Gastrocnemius medialis (tissue), 4 donors: ENCODE measurements at regions not wholly inside any gene's neighbourhood (a gene's known extent, or its start where the extent isn't known, plus 50 kb on each side); places are given as distances from the start of the nearest gene placed in this dataset.

Experiments
- ATAC-seq, 2 donors: fragments of 150-250 bp; one replicate each; pipeline ENCODE4 v1.9.1; 2016
- DNase-seq, 2 donors: peaks; one replicate each; pipeline ENCODE4 v3.0.0-alpha.2; 2019
- H3K27ac ChIP-seq, 4 donors: fragments of 200-600 bp; sonication (generic); 1 replicate in 1 of 4; 2 replicates in 3 of 4; pipeline ENCODE4 v1.5.1; 2016 to 2018; ENCODE audit warnings: mild to moderate bottlenecking in 2 of 4, moderate library complexity in 1 of 4
- H3K27me3 ChIP-seq, 3 donors: fragments of 200-600 bp; sonication (generic) in 2 of 3; 1 replicate in 1 of 3; 2 replicates in 2 of 3; pipeline versions ENCODE4 v1.5.1 to v1.6.0; 2016 to 2019; ENCODE audit warnings: mild to moderate bottlenecking in 1 of 3, moderate library complexity in 1 of 3
- H3K36me3 ChIP-seq, 2 donors: fragments of 200-600 bp; sonication (generic) in 1 of 2; one replicate each; pipeline ENCODE4 v1.5.1; 2017 to 2018
- H3K4me1 ChIP-seq, 2 donors: fragments of 200-600 bp; sonication (generic) in 1 of 2; one replicate each; pipeline ENCODE4 v1.5.1; 2016 to 2017; ENCODE audit warnings: mild to moderate bottlenecking in 2 of 2
- H3K4me3 ChIP-seq, 4 donors: fragments of 200-600 bp; sonication (generic) in 3 of 4; 1 replicate in 1 of 4; 2 replicates in 3 of 4; pipeline ENCODE4 v1.5.1; 2016 to 2019; ENCODE audit warnings: mild to moderate bottlenecking in 2 of 4
- H3K9me3 ChIP-seq, 3 donors: fragments of 200-600 bp; sonication (generic) in 2 of 3; 1 replicate in 1 of 3; 2 replicates in 2 of 3; pipeline ENCODE4 v1.5.1; 2016 to 2019
- CTCF ChIP-seq, 5 experiments: fragments of 450-650 bp in 3 of 5; fragments of 200-600 bp in 2 of 5; sonication (generic) in 2 of 5; IDR thresholded peaks in 4 of 5; conservative IDR thresholded peaks in 1 of 5; 1 replicate in 4 of 5; 2 replicates in 1 of 5; pipeline ENCODE4 v1.5.1; 2016 to 2019; ENCODE audit warnings: antibody characterized with exemption in 5 of 5, mild to moderate bottlenecking in 3 of 5, moderate library complexity in 3 of 5
- POLR2A ChIP-seq, 2 donors: fragments of 450-650 bp; IDR thresholded peaks; one replicate each; pipeline ENCODE4 v1.6.1; 2017; ENCODE audit warnings: antibody characterized with exemption in 2 of 2, mild to moderate bottlenecking in 2 of 2, moderate library complexity in 2 of 2
- in situ Hi-C, 4 donors: fragments of 200-750 bp; cut with MboI; loops; one replicate each; pipeline versions ENCODE4 v1.15.0 to v1.8.0; 2017; ENCODE audit warnings: low sequenced_read_pairs in 4 of 4
- intact Hi-C: fragments of 100-400 bp; cut with DNase I; formaldehyde crosslinking; loops from one replicate; pipeline ENCODE4 v1.15.1; 2023; ENCODE audit warnings: low total_unique reads

DNA sequence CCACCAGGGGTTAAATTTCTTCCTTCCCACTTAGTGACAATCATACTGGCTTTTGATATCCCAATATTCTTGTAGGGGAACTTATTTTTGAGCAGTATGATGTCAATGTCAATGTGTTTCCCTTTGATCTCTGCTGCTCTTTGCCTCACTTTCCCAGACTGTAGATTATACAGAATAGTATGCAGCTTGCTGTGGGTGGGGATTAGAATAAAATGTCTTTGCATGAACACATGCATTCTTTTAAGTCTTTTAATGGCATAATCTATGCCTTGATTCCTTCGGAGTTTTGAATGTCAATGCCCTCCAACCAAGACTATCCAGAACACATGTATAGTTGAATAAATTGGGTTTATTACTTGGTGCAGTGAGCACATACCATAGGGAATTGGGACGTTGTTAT lies 125.5 kb downstream of the IL20RB start:
- Histone ChIP-seq H3K4me1 (no peaks in the 10 kb centered on the region), H3K36me3 (no peaks in the 10 kb centered on the region), H3K27me3 (peaks cover 0 to 2% (median 0%) of the 10 kb centered on the region in 3 donors), H3K27ac (no peak overlapping the region), H3K9me3 (no peaks in the 10 kb centered on the region), H3K4me3 (no peak overlapping the region)
- in situ Hi-C loops, result no loop called here
- intact Hi-C loops, result no loop called here
- no peak for TF ChIP-seq CTCF (IDR thresholded peaks at IDR 0.05 in 4 of 5, conservative IDR thresholded peaks at IDR 0.05 in 1 of 5)
- TF ChIP-seq POLR2A (IDR thresholded peaks at IDR 0.05), result no peak
- no peak for DNase-seq
- ATAC-seq, result no peak

GRCh38 chr3:137084586-137084985 lies 126.8 kb downstream of the IL20RB start:
- Histone ChIP-seq H3K36me3 (no peaks in the 10 kb centered on the region), H3K4me1 (no peaks in the 10 kb centered on the region), H3K4me3 (no peak overlapping the region), H3K27me3 (peaks cover 0 to 2% (median 0%) of the 10 kb centered on the region in 3 donors), H3K27ac (no peak overlapping the region), H3K9me3 (no peaks in the 10 kb centered on the region)
- ATAC-seq (no peak), DNase-seq (no peak)
- intact Hi-C loops, result no loop called here
- in situ Hi-C loops, result no loop called here
- TF ChIP-seq POLR2A (IDR thresholded peaks at IDR 0.05), result no peak
- no peak for TF ChIP-seq CTCF (IDR thresholded peaks at IDR 0.05 in 4 of 5, conservative IDR thresholded peaks at IDR 0.05 in 1 of 5)

DNA sequence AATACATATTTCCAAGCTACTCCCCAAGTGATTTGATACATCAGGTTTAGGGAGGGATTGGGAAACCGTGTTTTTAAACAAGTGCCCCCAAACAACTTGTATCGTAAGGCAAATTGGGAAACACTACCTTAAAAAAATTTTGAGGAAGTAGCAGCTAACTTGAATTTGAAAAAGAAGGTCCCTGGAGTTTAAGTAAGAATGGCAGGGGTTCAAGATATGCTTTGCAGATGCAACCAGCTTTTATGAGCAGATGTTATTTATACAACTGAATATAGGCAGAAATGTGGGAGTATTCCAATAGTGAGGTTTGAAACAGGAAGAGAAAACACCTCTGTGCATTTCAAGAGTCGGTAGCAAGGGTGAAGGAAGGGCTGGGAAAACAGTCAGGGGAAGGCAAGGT lies 139.6 kb downstream of the IL20RB start:
- in situ Hi-C loops (no loop called here), intact Hi-C loops (no loop called here)
- Histone ChIP-seq H3K27ac (no peak overlapping the region), H3K9me3 (no peaks in the 10 kb centered on the region), H3K27me3 (no peaks in the 10 kb centered on the region), H3K4me3 (no peak overlapping the region), H3K4me1 (no peaks in the 10 kb centered on the region), H3K36me3 (no peaks in the 10 kb centered on the region)
- DNase-seq (no peak), ATAC-seq (no peak)
- TF ChIP-seq POLR2A (IDR thresholded peaks at IDR 0.05), result no peak
- TF ChIP-seq CTCF (IDR thresholded peaks at IDR 0.05 in 4 of 5, conservative IDR thresholded peaks at IDR 0.05 in 1 of 5), result no peak

DNA sequence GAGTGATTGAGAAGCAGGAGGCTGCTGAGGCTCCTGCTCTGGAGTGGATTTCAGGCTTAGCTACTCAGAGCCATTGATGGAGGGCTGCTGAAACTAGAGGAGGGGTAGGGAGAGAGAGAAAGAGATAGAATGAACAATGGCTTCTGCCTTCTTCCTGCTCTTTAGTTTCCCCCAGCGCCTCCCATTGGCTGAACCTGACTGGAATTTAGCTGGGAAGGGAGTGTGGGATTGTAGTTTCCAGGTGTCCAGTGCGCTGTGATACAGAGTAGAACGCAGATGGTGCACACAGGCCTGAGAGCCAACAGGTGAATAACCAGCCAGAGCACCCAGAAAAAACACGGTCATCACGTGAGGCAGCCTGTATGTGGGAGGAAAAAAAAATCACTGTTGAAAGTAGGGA lies 140.1 kb downstream of the IL20RB start:
- no peak for TF ChIP-seq CTCF (IDR thresholded peaks at IDR 0.05 in 4 of 5, conservative IDR thresholded peaks at IDR 0.05 in 1 of 5)
- no peak for TF ChIP-seq POLR2A (IDR thresholded peaks at IDR 0.05)
- in situ Hi-C loops, result no loop called here
- ATAC-seq, result no peak
- Histone ChIP-seq H3K27ac (no peak overlapping the region), H3K4me3 (no peak overlapping the region), H3K4me1 (no peaks in the 10 kb centered on the region), H3K9me3 (no peaks in the 10 kb centered on the region), H3K36me3 (no peaks in the 10 kb centered on the region), H3K27me3 (no peaks in the 10 kb centered on the region)
- no peak for DNase-seq
- intact Hi-C loops, result no loop called here
